ENCODE measurements at regions not wholly inside any gene's neighbourhood (a gene's known extent, or its start where the extent isn't known, plus 50 kb on each side); places are given as distances from the start of the nearest gene placed in this dataset.

DNA sequence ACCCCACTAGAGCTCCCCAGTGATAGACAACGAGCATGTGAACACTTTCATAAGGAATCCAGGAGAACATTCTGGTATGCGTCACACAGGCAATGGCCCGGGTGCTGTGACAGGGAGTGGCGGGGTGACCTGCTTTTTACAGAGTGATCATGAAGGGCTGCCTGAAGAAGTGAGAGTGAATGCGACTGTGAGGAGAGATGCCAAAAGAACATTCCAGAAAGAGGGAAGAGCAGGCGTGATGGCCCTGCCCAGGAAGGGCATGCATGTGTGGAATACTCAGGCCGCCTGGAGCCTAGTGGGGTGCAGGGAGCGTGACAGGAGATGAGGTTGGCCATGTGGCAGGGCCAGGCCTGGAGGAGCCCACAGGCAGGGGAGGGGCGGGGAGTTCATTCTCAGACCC is 53.8 kb downstream of the FZD10 start:
- ATAC-seq (ENCODE audit: poor library complexity), result no peak
- no peak for DNase-seq
- intact Hi-C loops (cut with DNase I), result no loop called here

DNA sequence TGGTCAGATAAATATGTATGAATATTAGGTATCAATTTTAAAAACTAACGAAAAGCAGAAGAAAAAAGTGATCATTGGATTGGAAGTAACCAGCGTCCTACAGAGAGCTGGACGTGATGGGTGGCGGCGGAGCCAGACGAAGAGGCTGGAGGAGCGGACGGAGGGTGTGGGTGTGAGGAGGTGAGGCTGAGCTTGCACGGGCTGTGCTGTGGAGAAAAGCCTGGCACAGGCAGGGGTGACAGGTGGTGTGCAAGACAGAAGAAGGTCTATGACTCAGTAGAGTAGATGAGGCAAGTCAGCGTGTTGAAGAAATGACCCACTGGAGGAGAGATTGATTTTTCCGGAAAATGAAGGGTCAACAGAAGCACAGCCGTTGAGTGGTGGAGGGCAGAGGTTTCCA is 56.4 kb downstream of the FZD10 start:
- intact Hi-C loops (cut with DNase I), result no loop called here
- DNase-seq (no peak), ATAC-seq (ENCODE audit: poor library complexity) (no peak)

DNA sequence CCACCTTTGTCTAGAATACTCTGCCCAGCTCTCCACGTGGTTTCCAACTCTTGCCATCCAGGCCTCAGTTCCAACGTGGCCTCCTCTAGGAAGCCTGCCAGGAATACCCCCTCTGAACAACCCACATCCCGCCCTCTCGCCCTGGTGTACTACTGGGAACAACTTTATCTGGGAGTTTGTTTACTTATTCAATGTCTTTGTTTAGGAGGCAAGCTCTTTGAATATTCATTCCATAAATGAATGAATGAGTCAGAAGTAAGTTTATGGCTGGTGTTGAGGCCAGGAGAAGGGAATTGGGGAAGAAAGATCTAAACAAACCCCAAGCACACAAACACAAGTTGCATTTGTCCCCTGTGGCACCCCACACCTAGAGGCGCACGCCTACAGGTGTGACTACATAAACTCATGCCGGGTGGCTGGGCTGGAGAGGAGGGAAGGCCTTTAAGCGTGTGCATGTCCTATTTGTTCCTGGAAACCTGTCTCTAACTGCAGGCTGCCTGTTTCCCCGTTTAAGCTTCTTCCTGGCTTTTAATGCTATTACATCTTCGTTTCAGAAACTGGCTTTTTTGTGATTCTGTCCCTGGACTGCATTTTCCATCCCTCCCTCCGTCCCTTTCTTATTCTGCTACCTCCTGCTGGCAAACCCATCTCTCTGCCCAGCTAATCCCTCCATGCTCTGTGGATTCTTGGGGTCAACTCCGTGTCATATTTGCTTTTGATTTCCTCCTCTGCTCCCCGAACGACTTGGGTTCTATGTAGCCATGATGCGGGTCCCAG is 57.9 kb downstream of the FZD10 start:
- intact Hi-C loops (cut with DNase I), result no loop called here
- no peak for ATAC-seq (ENCODE audit: poor library complexity)
- no peak for DNase-seq

DNA sequence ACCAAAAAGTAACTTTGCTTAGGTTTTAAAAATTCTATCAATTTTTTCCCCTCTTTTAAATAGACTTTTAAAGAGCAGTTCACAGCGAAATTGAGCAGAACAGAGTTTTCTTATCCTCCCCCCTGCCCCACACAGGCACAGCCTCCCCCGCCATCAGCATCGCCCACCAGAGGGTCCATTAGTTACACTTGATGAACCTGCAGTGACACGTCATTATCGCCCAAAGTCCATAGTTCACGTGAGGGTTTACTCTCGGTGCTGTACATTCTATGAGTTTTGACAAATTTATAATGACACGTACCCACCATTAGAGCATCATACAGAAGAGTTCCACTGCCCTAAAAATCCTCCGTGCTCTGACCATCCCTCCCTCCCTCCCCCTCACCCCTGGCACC is 58.4 kb downstream of the FZD10 start:
- no peak for ATAC-seq (ENCODE audit: poor library complexity)
- DNase-seq, result no peak
- intact Hi-C loops (cut with DNase I), result no loop called here

DNA sequence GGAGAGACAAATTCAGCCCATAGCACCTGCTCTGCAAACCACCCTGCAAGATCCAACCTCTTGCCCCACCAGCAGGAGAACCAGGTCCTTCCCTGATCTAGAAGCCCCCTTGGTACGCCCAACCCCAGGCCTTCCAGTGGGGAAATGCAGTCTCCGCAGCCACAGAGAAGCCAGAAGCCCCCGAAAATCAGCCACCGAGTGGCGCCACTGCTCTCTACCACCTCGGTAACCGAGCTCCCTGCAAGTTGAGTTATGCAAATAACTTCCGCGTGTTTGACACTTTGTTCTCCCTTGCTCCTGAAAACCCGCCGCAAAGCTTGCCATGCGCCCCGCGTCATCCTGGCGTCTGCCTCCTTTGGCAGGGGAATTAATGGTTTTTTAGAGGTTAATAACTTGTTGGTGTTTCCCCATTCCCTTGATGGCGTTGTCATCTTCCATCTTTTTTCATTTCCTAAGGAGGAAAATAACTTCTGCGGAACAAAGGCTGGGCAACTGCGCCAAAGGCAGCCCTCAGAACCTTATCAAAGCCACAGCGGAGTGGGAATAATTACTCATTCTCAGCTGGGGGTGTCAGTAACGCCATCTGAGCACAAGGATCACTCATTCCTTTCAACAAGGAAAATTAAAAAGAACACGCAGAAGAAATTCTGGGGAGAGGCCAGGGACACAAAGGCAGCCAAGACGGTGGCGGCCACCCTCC is 60.4 kb downstream of the FZD10 start:
- intact Hi-C loops (cut with DNase I), result no loop called here
- no peak for ATAC-seq (ENCODE audit: poor library complexity)
- no peak for DNase-seq

DNA sequence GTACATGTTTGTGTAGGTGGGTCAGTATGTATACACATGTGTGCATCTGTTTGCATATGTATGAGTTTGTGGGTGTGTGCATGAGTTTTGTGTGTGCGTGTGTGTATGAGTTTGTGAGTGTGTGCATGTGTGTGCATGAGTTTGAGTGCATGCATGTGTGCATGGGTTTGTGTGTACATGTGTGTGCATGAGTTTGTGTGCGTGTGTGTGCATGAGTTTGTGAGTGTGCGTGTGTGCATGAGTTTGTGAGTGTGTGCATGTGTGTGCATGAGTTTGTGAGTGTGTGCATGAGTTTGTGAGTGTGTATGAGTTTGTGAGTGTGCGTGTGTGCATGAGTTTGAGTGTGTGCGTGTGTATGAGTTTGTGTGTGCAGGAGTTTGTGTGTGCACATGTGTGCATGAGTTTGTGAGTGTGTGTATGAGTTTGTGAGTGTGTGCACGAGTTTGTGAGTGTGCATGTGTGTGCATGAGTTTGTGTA is 61.5 kb downstream of the FZD10 start:
- no peak for ATAC-seq (ENCODE audit: poor library complexity)
- no peak for DNase-seq
- intact Hi-C loops (cut with DNase I), result no loop called here

DNA sequence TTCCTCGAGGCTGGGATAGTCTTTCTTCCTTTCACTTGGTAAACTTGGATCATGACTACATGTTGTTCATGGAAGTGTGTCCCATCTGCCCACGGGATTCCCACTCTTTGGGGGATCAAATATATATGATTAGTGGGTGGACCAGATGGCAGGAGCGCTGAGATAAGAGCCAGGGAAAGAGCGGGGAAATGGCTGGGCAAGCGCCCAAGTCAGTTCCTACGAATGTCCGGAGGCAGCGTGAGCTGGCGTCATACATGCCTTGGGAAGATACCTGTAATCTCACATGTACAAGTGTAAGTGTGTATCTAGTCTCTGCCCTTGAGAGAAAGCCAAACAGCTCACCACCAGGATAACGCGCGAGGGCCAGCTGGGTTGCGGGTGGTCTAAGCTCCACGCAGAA is 62.3 kb downstream of the FZD10 start:
- intact Hi-C loops (cut with DNase I), result no loop called here
- ATAC-seq (ENCODE audit: poor library complexity) (no peak), DNase-seq (no peak)

DNA sequence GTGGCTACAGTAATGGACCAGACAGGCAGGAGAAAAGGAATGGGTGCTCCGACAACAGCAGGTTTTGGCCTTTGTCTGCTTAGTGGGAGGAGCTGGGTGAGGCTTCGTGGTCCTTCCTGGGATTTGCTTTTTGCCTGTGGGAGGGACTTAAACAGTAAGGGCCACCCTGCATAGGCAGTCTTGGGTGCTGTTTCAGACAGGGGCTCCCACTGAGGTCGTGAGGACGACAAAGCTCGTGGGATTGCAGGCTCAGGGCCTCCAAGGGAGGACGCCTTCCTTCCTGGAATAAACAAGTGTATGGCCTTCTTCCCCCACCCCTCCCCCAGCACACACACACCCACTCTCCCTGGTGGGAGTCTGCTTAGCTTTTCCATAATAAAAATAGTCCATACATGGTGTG is 63.1 kb downstream of the FZD10 start:
- DNase-seq (no peak), ATAC-seq (ENCODE audit: poor library complexity) (no peak)
- intact Hi-C loops (cut with DNase I), result no loop called here

DNA sequence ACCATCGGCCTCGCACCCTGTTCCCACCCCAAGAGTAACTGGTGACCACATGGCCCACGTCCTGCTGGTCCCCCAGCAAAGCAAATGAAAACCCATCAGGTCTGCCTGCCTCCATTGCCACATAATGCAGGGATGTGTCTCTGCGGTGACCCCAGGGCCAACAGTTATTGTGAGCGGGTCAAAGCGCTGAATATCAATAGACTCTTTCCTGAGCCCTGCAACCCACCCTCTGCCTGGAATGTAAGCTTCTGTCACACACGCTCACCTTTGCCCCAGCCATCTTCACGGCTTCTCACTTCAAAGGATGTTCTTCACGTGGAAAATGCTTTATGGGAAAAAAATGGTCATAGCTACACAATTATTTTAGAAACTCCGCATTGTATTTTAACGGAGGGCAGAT is 63.9 kb downstream of the FZD10 start:
- intact Hi-C loops (cut with DNase I), result no loop called here
- DNase-seq, result no peak
- ATAC-seq (ENCODE audit: poor library complexity), result no peak

DNA sequence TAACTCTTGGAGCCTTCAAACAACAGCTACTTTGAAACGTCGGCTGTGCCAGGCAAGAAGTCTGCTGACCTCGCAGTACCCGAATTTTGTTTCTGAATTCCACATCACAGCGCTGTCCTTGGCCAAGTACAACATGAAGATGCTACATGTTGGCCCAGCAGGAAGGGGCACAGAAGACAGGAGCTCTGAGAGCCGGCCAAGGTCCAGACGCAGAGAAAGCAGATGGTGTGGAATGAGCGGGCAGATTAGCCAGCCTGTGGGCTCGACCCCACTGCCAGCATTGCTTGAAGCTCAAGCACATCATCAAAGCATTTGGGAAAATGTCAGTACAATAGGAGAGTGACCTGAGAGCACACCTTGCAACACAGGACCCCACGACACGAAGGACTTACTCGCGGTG is 64.5 kb downstream of the FZD10 start:
- DNase-seq (no peak), ATAC-seq (ENCODE audit: poor library complexity) (no peak)
- intact Hi-C loops (cut with DNase I), result no loop called here

DNA sequence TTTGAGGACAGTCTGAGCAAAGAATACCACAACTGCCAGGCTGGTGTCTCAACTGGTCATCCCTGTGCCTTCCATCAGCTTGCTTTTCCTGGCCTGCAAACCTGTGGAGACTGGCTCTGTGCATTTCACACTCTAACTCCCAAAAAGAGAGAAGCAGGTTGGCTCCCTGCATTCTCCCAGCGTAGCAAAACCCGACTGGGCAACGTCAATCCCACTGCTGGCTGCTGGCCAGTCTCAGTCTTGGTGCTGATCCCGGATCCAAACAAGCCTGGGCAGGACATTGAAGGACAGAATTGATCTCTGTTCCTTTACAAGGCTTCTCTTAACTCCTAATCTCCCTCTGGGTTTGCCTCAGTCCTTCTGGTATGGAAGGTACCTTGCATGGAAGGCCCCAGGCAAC is 65.4 kb downstream of the FZD10 start:
- ATAC-seq (ENCODE audit: poor library complexity) (no peak), DNase-seq (no peak)
- intact Hi-C loops (cut with DNase I), result no loop called here

DNA sequence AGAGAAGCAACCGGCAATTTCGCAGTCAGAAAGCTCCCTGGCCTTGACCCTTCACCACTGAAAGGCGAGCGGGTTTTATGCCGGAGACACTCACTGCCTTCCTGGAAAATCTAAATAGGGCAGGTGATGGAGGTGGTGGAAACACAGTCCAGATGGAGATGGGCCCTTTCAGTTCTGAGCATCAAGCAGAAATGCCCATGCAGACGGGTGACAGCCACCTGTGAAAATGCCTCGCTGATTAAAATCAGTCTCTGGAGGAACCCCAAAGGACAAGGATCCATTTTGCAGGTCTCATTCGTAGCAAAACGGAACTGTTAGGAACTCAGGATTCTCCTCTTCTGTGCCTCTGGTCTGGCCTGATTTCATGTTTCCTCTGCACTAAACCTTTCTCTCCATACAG is 74.2 kb downstream of the FZD10 start:
- ATAC-seq (ENCODE audit: poor library complexity) (no peak), DNase-seq (no peak)
- intact Hi-C loops (cut with DNase I), result no loop called here

DNA sequence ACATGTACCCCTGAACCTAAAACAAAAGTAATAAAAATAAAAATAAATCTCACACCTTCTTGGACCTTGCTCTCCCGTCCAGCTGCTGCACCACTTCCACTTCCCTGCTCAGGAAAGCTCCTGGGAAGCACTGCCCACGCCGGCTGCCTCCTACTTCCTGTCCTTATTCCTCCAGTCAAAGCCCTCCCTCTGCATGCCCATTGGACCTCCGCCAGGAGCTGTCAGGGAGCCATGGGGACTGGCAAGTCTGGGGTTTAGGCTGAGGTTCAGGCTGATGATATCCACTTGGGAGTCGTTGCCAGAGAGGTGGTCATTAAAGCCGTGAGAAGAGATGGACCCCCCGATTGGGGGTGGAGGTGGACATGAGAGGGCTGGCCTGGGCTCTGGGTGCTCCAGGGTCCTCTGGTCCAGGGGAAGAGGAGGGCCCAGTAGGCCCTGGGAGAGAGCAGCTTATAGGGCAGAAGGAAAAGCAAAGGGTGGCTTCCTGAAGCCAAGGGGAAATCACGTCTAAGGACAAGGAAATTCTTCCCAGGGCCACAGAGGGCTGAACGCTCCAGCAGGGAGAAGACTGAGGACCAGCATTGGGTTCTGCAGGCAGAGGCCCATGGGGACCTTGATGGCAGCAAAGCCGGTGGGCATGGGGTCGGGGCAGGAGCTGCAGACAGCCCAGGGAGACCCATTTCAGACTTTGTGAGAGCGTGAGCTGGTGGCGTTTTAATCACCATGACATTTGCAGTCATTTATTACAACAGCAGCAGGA is 78.7 kb downstream of the FZD10 start:
- DNase-seq (no peak), ATAC-seq (ENCODE audit: poor library complexity) (no peak)
- intact Hi-C loops (cut with DNase I), result no loop called here

DNA sequence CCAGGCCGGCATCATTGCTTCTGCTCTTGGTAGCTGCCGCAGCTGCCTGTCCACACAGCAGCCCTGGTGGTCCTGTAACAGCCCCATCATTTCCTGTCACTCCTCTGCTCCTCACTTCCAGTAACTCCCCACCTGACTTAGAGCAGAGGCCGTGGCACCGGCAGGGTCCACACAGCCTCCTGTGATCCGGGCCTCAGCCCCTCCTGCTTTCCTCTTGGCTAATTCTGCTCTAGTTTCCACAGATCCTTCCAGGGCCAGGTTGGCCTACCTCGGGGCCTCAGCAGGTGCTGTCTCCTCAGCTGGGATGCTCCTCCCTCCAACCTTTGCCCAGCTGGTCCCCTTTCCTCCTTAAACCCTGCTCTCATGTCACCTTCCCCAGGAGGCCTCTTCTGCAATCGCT is 80.2 kb downstream of the FZD10 start:
- no peak for ATAC-seq (ENCODE audit: poor library complexity)
- no peak for DNase-seq

DNA sequence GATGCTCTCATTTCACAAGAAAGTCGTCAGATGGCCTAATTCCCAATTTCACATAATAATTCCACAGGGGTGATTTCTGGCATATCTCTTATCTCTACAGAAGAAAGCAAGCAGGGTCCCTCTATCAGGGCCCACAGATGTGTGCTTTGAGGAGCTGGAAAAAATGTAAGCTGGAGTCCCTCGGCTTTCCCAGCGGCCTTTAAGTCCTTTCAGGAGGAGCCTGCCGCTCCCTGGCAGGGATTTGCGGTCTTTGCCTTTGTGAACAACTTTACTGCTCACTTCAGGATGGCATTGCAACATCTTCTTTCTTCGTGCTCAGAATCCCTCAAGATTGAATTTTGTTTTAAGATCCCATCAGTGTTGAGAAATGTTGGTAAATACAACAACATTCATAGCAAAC is 83.0 kb downstream of the FZD10 start:
- intact Hi-C loops (cut with DNase I), result no loop called here
- ATAC-seq (ENCODE audit: poor library complexity) (no peak), DNase-seq (no peak)

More for the DNA sequence above, 80.2 kb downstream of the FZD10 start:
- intact Hi-C loops (cut with DNase I), result no loop called here

DNA sequence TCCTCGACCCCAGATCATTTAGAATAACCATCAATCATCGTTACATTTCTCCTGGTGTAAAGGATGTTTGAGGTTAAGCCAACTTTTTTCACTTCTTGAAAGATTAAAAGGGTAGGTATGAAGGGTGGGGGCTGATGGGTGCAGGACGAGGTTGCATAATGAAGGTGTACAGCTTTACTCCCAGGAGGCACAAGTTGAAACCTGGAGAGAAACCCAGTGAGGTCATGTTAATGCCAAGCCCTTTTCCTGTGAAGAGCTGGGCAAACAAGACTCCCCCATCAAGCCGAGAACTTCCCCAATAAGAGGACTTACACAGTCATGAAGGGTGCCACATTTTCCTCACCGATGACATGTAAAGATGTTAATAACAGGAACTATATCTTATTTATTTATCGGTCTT is 84.3 kb downstream of the FZD10 start:
- no peak for DNase-seq
- ATAC-seq (ENCODE audit: poor library complexity), result no peak
- intact Hi-C loops (cut with DNase I), result no loop called here

DNA sequence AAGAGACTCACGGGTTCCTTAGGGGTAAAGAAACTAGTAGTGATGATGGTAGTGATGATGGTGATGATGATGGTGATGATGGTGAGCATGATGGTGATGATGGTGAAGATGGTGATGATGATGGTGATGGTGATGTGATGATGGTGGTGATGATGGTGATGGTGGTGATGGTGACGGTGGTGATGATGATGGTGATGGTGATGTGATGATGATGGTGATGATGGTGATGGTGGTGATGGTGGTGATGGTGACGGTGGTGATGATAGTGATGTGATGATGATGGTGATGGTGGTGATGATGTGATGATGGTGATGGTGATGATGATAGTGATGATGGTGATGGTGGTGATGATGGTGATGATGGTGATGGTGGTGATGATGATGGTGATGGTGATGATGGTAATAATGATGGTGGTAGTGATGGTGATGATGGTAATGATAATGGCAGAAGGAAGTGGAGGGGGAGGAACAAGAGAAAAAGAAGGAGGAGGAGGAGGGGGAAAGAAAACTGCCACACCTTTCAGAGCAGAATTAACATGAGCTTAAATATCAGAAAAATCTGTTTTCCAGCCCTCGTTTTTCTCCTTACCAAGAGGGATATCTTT is 85.5 kb downstream of the FZD10 start:
- intact Hi-C loops (cut with DNase I), result no loop called here
- no peak for ATAC-seq (ENCODE audit: poor library complexity)

DNA sequence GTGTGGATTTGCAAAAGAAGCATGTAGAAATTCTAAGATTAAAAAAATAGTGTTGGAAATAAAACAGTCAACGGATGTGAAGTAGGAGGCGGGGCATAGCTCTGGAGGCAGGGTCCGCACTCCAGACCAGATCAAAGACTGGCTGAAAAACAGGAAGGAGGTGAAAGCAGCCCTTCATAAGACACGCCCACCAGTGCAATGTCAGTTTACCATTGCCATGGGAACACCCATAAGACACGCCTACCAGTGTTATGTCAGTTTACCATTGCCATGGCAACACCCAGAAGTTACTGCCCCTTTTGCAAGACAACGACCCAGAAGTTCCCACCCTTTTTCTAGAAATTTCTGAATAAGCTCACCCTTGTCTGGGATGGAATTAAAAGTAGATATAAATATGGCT is 87.1 kb downstream of the FZD10 start:
- no peak for DNase-seq
- no peak for ATAC-seq (ENCODE audit: poor library complexity)
- intact Hi-C loops (cut with DNase I), result no loop called here

More for the DNA sequence above, 85.5 kb downstream of the FZD10 start:
- DNase-seq, result no peak

DNA sequence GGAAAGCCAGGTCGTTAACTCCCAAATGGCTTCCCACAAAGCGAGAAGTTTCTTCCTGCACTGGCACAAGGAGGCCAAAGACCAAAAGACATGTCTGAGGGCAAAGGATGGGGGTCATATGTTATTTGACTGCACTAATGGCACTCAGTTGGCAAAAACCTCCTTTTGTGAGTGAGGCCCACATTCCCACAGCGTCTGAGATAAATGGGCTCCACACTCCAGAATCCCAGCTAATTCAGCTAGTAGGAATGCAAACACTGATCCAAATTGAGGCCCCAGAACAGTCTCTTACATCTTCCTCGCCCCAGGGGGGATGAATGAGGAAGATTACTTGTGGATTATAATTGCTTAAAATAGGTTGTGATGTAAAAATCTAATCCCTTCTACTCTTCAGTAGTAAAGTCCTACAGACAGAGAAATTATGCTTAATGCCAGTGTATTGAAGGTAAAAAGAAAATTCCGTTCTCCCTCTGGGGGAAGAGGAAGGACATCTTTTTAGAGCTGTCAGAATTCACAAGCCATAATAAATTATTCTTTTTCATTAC is 86.4 kb upstream of the PIWIL1 start:
- DNase-seq (no peak), ATAC-seq (ENCODE audit: poor library complexity) (no peak)
- intact Hi-C loops (cut with DNase I), result no loop called here
